Adrenal gland (tissue), 9 donors: ENCODE measurements at regions not wholly inside any gene's neighbourhood (a gene's known extent, or its start where the extent isn't known, plus 50 kb on each side); places are given as distances from the start of the nearest gene placed in this dataset.

ENCODE experiments used
- DNase-seq, 7 donors: peaks; one replicate each; pipeline ENCODE4 v3.0.0-alpha.2; 2019 to 2020
- H3K27ac ChIP-seq, 5 donors: fragments of 200-600 bp; sonication (generic) in 4 of 5; 1 replicate in 3 of 5; 2 replicates in 2 of 5; pipeline versions ENCODE4 v1.5.1 to v1.8.0; 2016 to 2020; ENCODE audit warnings: mild to moderate bottlenecking in 1 of 5
- H3K27me3 ChIP-seq: fragments of 200-600 bp; 2 replicates; pipeline ENCODE4 v1.8.0; 2021
- H3K36me3 ChIP-seq, 2 donors: fragments of 200-600 bp; replicated peaks in 1 of 2; 1 replicate in 1 of 2; 2 replicates in 1 of 2; pipeline versions ENCODE4 v1.5.1 to v1.8.0; 2018 to 2022
- H3K4me1 ChIP-seq, 2 donors: fragments of 200-600 bp; replicated peaks in 1 of 2; 1 replicate in 1 of 2; 2 replicates in 1 of 2; pipeline versions ENCODE4 v1.5.1 to v1.8.0; 2018 to 2021
- H3K4me3 ChIP-seq, 4 donors: fragments of 200-600 bp; sonication (generic) in 3 of 4; one replicate each; pipeline ENCODE4 v1.5.1; 2016 to 2018
- H3K9me3 ChIP-seq, 3 donors: fragments of 200-600 bp; sonication (generic) in 1 of 3; replicated peaks in 1 of 3; 1 replicate in 2 of 3; 2 replicates in 1 of 3; pipeline versions ENCODE4 v1.5.1 to v1.8.0; 2016 to 2021
- CTCF ChIP-seq, 6 experiments: fragments of 450-650 bp in 4 of 6; fragments of 200-600 bp in 2 of 6; sonication (generic) in 1 of 6; IDR thresholded peaks; 1 replicate in 5 of 6; 2 replicates in 1 of 6; pipeline versions ENCODE4 v1.5.1 to v1.8.0; 2016 to 2021; ENCODE audit warnings: antibody characterized with exemption in 6 of 6, mild to moderate bottlenecking in 2 of 6, moderate library complexity in 1 of 6
- POLR2A ChIP-seq, 2 donors: fragments of 450-650 bp; IDR thresholded peaks; one replicate each; pipeline ENCODE4 v1.6.1; 2017; ENCODE audit warnings: antibody characterized with exemption in 2 of 2, mild to moderate bottlenecking in 2 of 2, moderate library complexity in 1 of 2
- WGBS, 4 donors: extraction: QIAGEN DNeasy Blood & Tissue Kit in 2 of 4; methylation state at CpG; one replicate each; pipeline versions ENCODE4 v1.1.5 to v1.1.7; 2013 to 2017; 5-methylcytosine and 5-hydroxymethylcytosine counted together
- intact Hi-C, 2 donors: fragments of 100-400 bp; cut with DNase I; formaldehyde crosslinking; loops; one replicate each; pipeline versions ENCODE4 v1.14.1 to v1.15.0; 2022 to 2023
- donor health status: healthy with polysubstance abuse.
- donor health status: Bipolar disorder and iron deficiency.
- donor health status: DM: yes; HTN: yes; CAD: no.
- donor health status: DM: no; HTN: no; CAD: no.
- donor health status: DM: no; HTN: no; CAD: no.

GRCh38 chrX:37904833-37905232, 57.5 kb upstream of the DYNLT3 start:
- no peaks in the 10 kb centered on the region for H3K9me3 ChIP-seq
- DNase-seq: peak in 5 of 7 donors; percentile 17 to 60 (median 32)
- no peak overlapping the region for H3K27ac ChIP-seq
- intact Hi-C loops: no loop called here
- H3K4me1 ChIP-seq: no peaks in the 10 kb centered on the region
- WGBS, 4 donors: 35 to 83% (median 37%) methylated on average over 2 of the region's 2 CpGs; no CpG with 5 or more reads in 1 of the 4 donors
- H3K27me3 ChIP-seq: peaks cover 8% of the 10 kb centered on the region
- TF ChIP-seq POLR2A (IDR thresholded peaks at IDR 0.05) (no peak), CTCF (IDR thresholded peaks at IDR 0.05) (no peak)
- H3K4me3 ChIP-seq: no peak overlapping the region
- H3K36me3 ChIP-seq: no peaks in the 10 kb centered on the region

- H3K4me3 ChIP-seq: peak overlapping the region in 1 of 4 donors; percentile 58
- intact Hi-C loops: no loop called here
- WGBS, 4 donors: 0 to 15% (median 9%) methylated on average over 7 to 36 of the region's 36 CpGs
- H3K4me1 ChIP-seq: no peaks in the 10 kb centered on the region
- peaks cover 8% of the 10 kb centered on the region for H3K27me3 ChIP-seq
- TF ChIP-seq POLR2A (IDR thresholded peaks at IDR 0.05) (no peak), CTCF (IDR thresholded peaks at IDR 0.05) (peak in 3 of 6 experiments; percentile 14 to 21 (median 18))
- H3K27ac ChIP-seq: peak overlapping the region in 2 of 5 donors; percentile 14 to 45
- H3K36me3 ChIP-seq: no peaks in the 10 kb centered on the region
- DNase-seq: peak; percentile 16 to 56 (median 40)
- H3K9me3 ChIP-seq: no peaks in the 10 kb centered on the region
These were observed 58.2 kb upstream of the DYNLT3 start for GRCh38 chrX:37905436-37906147.

GRCh38 chrX:37906357-37906756, 59.0 kb upstream of the DYNLT3 start:
- 12 to 54% (median 24%) methylated on average over 10 to 11 of the region's 11 CpGs for WGBS, 4 donors
- peak in 3 of 7 donors; percentile 8 to 23 (median 18) for DNase-seq
- no peaks in the 10 kb centered on the region for H3K4me1 ChIP-seq
- peak overlapping the region in 3 of 5 donors; percentile 14 to 62 (median 45) for H3K27ac ChIP-seq
- peak in 1 of 2 donors; percentile 17 for TF ChIP-seq POLR2A (IDR thresholded peaks at IDR 0.05)
- TF ChIP-seq CTCF (IDR thresholded peaks at IDR 0.05): no peak
- H3K4me3 ChIP-seq: peak overlapping the region in 1 of 4 donors; percentile 58
- H3K9me3 ChIP-seq: no peaks in the 10 kb centered on the region
- peaks cover 8% of the 10 kb centered on the region for H3K27me3 ChIP-seq
- no peaks in the 10 kb centered on the region for H3K36me3 ChIP-seq
- intact Hi-C loops: no loop called here

DNA sequence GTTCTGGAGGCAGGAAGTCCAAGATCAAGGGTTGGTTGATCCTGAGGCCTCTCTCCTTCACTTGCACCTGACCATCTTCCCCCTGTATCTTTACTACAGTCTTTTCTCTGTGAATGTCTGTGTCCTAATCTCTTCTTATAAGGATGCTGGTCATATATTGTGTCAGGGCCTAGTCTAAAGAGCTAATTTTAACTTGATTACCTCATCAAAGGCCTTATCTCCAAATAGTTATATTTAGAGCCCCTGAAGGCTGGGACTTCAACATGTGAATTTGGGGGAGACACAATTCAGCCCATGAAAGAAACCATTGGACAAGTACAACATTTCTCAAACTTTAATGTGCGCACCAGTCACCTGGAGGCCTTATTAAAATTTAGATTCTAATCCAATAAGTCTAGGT, 62.8 kb upstream of the DYNLT3 start:
- WGBS, 4 donors: 100% methylated on average over 1 of the region's 1 CpG
- intact Hi-C loops: no loop called here
- H3K27me3 ChIP-seq: peaks cover 8% of the 10 kb centered on the region
- H3K9me3 ChIP-seq: no peaks in the 10 kb centered on the region
- H3K4me1 ChIP-seq: no peaks in the 10 kb centered on the region
- H3K27ac ChIP-seq: no peak overlapping the region
- TF ChIP-seq CTCF (IDR thresholded peaks at IDR 0.05): no peak
- TF ChIP-seq POLR2A (IDR thresholded peaks at IDR 0.05): no peak
- no peaks in the 10 kb centered on the region for H3K36me3 ChIP-seq
- no peak overlapping the region for H3K4me3 ChIP-seq
- DNase-seq: no peak
